ENCODE measurements at regions not wholly inside any gene's neighbourhood (a gene's known extent, or its start where the extent isn't known, plus 50 kb on each side); places are given as distances from the start of the nearest gene placed in this dataset.
"Not testable (repeated sequence)": the region's sequence is repeated elsewhere in the genome, so short reads cannot be mapped to it uniquely, and the experiment has no call there.

DNA sequence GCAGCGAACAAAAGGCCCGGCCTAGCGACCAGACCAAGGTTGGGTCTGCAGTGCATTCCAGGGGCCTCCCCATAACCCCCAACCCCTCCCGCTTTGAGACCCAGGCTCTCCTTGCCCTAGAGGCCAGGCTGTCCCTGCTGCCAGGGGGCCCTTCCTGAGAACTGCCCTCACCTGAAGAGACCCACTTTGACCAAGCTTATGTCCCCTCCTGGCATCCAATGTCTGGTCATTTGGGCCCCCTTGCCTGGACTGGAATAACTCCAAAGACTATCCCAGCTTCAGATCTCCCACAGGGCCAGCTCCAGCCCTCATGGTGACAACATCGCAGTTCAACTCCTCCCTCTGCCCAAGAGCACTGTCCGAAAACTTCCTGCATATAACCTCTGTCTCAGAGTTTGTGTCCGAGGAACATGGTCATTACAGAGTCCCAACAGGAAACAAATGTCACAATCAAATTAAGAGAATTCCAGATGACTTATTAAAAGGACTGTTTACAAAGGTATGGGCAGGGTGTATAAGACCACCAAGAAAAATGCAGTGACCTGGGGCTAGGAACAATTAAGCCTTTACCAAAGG, 125.0 kb downstream of the BANF2 start:
- Mint-ChIP-seq H3K9me3 (ENCODE audit: low read depth) (no peaks in the 10 kb centered on the region), H3K36me3 (ENCODE audit: insufficient read depth) (no peaks in the 10 kb centered on the region), H3K27ac (no peak overlapping the region), H3K4me1 (ENCODE audit: low read depth) (peaks cover 17% of the 10 kb centered on the region), H3K27me3 (no peaks in the 10 kb centered on the region), H3K4me3 (ENCODE audit: low read depth) (no peak overlapping the region)
- no peak for DNase-seq (ENCODE audit: low spot score, unreplicated experiment)
- TF ChIP-seq CTCF (IDR thresholded peaks at IDR 0.05; ENCODE audit: unreplicated experiment), result no peak

- Mint-ChIP-seq H3K4me3 (ENCODE audit: low read depth) (no peak overlapping the region), H3K27ac (no peak overlapping the region)
These were observed 123.8 kb downstream of the BANF2 start for GRCh38 chr20:17823409-17824144.

DNA sequence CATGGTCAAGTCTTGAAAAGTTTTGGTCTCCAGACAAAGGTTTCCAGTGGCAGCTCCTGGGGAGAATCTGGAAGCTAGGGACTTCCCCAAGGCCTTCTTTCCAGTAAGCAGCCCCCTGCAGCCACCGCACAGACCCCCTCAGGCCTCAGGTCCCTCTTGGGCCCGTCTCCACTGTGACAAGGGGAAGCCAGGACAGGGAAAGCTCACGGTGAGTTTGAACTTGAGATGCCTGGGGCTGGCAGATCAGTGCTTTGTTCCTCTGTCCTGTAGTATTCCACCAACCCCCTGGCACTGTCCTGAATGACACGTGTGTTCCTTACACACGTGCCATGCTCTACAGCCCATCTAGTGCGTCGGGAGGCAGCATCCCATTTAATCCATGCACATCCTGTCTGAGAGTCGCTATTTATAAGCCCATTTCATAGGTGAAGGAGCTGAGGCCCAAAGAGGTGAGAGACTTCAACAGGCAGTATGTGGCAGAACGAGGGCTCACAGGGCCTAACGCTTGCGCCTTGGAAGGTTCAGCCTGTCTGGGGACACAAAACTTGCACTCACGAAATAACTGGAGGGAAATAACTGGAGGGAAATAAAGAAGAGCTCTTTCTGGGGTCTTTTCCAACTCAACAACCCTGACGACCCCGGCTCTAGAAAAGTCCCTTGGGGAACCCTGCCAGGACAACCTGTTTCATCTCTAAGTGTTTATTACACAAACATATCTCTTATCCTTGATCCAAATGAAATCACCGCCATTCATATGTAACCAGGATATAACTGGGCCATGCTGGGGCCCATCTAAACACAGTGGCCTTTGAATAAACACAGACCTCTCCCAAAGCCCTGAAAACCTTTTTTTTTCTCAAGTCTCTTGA, 123.0 kb downstream of the BANF2 start:
- no peaks in the 10 kb centered on the region for H3K27me3 Mint-ChIP-seq
- no peaks in the 10 kb centered on the region for H3K36me3 Mint-ChIP-seq (ENCODE audit: insufficient read depth)
- TF ChIP-seq CTCF (IDR thresholded peaks at IDR 0.05; ENCODE audit: unreplicated experiment), result no peak

More at GRCh38 chr20:17823409-17824144, 123.8 kb downstream of the BANF2 start:
- Mint-ChIP-seq H3K27me3 (no peaks in the 10 kb centered on the region), H3K4me1 (ENCODE audit: low read depth) (peaks cover 17% of the 10 kb centered on the region), H3K9me3 (ENCODE audit: low read depth) (peaks cover 4% of the 10 kb centered on the region), H3K36me3 (ENCODE audit: insufficient read depth) (no peaks in the 10 kb centered on the region)
- DNase-seq (ENCODE audit: low spot score, unreplicated experiment), result no peak
- TF ChIP-seq CTCF (IDR thresholded peaks at IDR 0.05; ENCODE audit: unreplicated experiment), result no peak

DNA sequence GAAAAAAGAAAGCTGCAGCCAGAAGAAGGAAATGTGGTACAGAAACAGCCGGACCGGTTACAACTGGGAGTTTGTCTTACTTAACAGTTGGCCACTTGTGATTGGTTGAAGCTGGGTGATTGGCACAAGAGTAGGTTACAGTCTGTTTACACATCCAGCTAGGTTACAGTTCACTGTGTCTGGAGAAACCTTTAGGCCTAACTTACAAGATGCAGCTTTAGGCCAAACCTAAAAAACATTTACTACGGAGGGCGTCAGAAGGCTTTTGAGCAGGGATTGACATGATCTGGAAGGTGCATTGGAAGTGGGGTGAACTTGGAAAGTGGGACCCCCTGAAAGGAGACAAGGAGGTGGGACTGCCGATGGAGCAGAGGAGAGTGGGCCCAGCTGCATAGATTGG, 122.3 kb downstream of the BANF2 start:
- TF ChIP-seq CTCF (IDR thresholded peaks at IDR 0.05; ENCODE audit: unreplicated experiment), result no peak
- Mint-ChIP-seq H3K4me3 (ENCODE audit: low read depth) (no peak overlapping the region), H3K36me3 (ENCODE audit: insufficient read depth) (no peaks in the 10 kb centered on the region), H3K9me3 (ENCODE audit: low read depth) (peaks cover 4% of the 10 kb centered on the region), H3K27ac (peak overlapping the region; percentile 15), H3K4me1 (ENCODE audit: low read depth) (peaks cover 17% of the 10 kb centered on the region), H3K27me3 (no peaks in the 10 kb centered on the region)
- DNase-seq (ENCODE audit: low spot score, unreplicated experiment), result no peak

More for the DNA sequence above, 123.0 kb downstream of the BANF2 start:
- no peak overlapping the region for H3K4me3 Mint-ChIP-seq (ENCODE audit: low read depth)
- H3K27ac Mint-ChIP-seq, result no peak overlapping the region
- H3K4me1 Mint-ChIP-seq (ENCODE audit: low read depth), result peaks cover 17% of the 10 kb centered on the region
- no peak for DNase-seq (ENCODE audit: low spot score, unreplicated experiment)
- peaks cover 4% of the 10 kb centered on the region for H3K9me3 Mint-ChIP-seq (ENCODE audit: low read depth)

DNA sequence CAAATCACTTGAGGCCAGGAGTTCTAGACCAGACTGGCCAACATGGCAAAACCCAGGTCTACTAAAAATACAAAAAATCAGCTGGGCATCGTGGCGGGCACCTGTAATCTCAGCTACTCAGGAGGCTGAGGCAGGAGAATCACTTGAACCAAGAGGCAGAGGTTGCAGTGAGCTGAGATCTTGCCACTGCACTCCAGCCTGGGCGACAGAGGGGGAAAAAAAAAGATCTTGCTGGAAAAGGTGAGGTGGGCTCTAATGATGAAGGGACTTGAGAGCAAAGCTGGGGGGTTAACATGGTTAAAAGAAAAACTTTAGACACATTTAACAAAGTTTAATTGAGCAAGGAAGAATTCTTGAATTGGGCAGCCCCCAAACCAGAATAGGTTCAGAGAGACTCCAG, 121.8 kb downstream of the BANF2 start:
- not testable (repeated sequence) for H3K9me3 Mint-ChIP-seq (ENCODE audit: low read depth); H3K4me3 Mint-ChIP-seq (ENCODE audit: low read depth); H3K36me3 Mint-ChIP-seq (ENCODE audit: insufficient read depth); DNase-seq (ENCODE audit: low spot score, unreplicated experiment); H3K27me3 Mint-ChIP-seq
- Mint-ChIP-seq H3K27ac (peak overlapping the region; percentile 43), H3K4me1 (ENCODE audit: low read depth) (peaks cover 17% of the 10 kb centered on the region)
